ENCODE measurements at regions not wholly inside any gene's neighbourhood (a gene's known extent, or its start where the extent isn't known, plus 50 kb on each side); places are given as distances from the start of the nearest gene placed in this dataset.

DNA sequence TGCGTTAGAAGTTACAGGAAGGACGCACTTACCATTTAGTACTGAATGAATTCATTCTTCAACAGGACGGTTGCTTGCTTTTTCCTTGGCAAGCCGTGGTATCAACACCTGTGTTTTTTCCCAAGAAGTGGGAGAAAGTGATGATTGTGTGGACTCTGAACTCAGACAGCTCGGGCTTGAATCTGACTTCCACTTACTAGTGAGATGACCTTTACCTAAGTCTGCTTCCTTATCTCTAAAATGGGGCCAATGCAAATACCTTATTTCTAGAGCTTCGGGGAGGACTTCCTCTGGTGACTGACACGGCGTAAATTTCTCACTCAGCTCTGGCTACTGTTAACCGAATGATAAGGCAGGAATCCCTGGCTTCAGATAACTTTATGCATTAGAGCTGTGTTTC lies 146.8 kb upstream of the RBPJ start:
- TF ChIP-seq, protein P1, sequence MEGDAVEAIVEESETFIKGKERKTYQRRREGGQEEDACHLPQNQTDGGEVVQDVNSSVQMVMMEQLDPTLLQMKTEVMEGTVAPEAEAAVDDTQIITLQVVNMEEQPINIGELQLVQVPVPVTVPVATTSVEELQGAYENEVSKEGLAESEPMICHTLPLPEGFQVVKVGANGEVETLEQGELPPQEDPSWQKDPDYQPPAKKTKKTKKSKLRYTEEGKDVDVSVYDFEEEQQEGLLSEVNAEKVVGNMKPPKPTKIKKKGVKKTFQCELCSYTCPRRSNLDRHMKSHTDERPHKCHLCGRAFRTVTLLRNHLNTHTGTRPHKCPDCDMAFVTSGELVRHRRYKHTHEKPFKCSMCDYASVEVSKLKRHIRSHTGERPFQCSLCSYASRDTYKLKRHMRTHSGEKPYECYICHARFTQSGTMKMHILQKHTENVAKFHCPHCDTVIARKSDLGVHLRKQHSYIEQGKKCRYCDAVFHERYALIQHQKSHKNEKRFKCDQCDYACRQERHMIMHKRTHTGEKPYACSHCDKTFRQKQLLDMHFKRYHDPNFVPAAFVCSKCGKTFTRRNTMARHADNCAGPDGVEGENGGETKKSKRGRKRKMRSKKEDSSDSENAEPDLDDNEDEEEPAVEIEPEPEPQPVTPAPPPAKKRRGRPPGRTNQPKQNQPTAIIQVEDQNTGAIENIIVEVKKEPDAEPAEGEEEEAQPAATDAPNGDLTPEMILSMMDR (IDR thresholded peaks at IDR 0.05; ENCODE audit: low read depth, low read length), result no peak
- H3K4me3 ChIP-seq (ENCODE audit: low read depth, low read length), result no peak overlapping the region

DNA sequence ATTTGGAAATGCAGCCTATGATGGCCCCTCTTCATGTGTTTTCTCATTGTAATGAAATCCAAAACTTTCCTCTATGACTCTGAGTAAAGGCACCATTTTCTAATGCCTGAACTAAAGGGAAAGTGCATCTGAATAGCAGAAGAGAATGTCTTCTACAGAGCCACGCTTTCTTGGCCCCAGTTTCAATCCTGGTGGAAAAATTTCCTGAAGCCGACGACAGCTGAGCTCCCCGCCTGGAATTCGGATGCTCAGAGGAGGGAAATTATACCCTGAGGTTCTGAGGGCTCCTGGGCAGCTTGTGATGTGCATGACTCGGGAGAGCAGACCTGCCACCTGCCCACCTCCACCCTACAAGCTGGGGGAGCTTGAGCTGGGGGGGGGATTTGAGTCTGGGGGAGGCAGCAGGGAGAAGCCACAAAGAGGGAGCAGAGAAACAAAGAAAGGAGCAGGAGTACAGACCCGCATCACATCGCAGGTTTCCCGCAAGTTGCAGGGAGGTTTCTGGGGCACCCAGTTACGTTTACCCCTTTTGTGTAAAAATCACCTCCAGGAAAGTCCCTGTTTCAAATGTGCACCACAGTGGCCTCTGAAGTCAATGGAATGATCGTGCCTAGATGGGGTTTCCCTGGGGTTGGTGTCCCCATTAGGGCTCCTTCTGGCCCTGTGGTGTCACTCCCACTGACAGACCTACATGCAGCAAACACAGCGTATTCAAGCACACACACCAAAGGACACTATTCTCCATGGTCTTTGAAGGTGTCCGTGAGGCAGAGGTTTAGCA lies 145.6 kb upstream of the RBPJ start:
- no peak overlapping the region for H3K4me3 ChIP-seq (ENCODE audit: low read depth, low read length)
- TF ChIP-seq, protein P1 (IDR thresholded peaks at IDR 0.05; ENCODE audit: low read depth, low read length), result no peak

DNA sequence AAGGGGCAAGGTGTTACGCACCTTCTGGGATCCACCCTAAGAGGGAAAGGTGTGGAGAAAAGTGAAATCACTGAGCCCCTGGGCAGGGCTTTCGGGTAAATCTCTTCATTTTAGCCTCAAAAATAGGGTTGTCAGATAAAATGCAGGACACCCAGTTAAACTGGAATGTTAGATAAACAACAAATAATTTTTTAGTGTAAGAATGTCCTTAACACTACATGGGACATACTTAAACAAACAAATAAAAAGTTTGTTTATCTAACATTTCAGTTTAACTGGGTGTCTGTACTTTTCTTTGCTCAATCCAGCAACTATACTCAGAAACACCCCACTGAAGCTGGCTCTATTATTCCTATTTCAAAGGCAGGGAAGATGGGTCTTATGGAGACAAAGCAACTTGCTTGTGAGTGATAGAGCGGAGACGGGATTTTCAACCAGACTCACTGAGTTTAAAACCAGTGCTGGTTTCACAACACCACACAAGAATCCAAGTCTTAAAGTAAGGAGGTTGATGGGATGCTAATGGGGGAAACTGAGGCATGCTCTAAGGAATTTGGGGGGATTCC lies 144.8 kb upstream of the RBPJ start:
- no peak overlapping the region for H3K4me3 ChIP-seq (ENCODE audit: low read depth, low read length)
- TF ChIP-seq, protein P1 (IDR thresholded peaks at IDR 0.05; ENCODE audit: low read depth, low read length), result no peak

DNA sequence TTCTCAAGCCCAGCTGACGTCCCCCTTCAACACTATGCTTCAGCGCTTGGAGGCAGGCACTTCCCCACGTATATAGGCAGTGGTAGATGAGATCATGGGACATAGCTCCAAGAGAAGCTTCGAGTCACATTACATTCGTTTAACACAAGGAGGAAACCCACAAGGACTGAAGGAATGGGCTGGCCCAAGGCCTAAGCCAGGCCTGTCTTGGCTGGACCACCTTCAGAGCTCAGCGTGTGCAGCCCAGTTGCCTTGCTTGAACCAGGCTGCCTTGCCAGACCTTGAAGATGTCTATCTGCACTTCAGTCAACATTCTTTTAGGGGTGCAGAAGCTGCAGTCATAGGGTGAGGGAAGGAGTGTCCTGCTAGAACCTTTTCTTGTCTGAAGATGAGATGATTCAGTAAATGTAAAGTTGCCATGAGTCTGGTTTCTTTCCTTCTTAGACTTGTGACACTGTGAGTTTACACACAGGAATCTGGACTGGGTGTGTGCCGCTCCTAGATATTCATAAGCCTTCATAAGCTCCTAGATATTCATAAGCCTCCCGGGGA lies 144.1 kb upstream of the RBPJ start:
- TF ChIP-seq, protein P1 (IDR thresholded peaks at IDR 0.05; ENCODE audit: low read depth, low read length), result no peak
- H3K4me3 ChIP-seq (ENCODE audit: low read depth, low read length), result no peak overlapping the region

DNA sequence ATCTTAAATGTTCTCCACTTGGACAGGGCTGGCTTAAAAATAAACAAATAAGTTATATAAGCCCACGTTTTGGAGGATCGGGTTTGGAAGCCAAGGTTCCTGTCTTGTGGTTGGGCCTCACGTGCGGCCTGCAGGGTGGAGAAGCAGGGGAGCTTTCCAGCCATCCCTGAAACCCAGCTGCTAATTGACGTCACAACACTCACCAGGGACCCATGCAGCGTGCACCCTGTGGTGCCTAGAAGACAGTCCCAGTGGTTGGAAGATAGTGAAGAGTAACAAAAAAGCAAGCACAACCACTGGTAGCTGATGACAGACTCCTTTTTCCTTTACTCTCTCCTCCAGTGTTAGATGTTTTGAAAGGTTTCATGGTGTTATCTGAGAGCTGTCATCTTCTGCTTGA lies 142.0 kb upstream of the RBPJ start:
- TF ChIP-seq, protein P1 (IDR thresholded peaks at IDR 0.05; ENCODE audit: low read depth, low read length), result no peak
- H3K4me3 ChIP-seq (ENCODE audit: low read depth, low read length), result no peak overlapping the region

DNA sequence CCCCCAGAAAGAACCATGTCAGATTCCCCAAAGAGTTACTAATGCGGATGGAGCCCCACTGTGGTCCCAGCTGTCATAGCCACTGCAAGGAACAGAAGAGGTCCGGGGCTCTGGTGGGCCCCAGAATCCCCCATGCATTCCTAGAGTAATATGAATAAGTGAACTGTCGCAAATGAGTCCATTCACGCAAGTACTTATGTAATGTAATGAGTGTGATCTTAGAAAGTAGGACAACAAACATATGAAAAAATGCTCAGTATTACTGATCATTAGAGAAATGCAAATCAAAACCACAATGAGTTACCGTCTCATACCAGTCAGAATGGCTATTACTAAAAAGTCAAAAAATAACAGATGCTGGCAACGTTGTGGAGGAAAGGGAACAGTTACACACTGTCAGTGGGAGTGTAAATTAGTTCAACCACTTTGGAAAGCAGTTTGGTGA lies 141.5 kb upstream of the RBPJ start:
- H3K4me3 ChIP-seq (ENCODE audit: low read depth, low read length), result no peak overlapping the region
- TF ChIP-seq, protein P1 (IDR thresholded peaks at IDR 0.05; ENCODE audit: low read depth, low read length), result no peak

DNA sequence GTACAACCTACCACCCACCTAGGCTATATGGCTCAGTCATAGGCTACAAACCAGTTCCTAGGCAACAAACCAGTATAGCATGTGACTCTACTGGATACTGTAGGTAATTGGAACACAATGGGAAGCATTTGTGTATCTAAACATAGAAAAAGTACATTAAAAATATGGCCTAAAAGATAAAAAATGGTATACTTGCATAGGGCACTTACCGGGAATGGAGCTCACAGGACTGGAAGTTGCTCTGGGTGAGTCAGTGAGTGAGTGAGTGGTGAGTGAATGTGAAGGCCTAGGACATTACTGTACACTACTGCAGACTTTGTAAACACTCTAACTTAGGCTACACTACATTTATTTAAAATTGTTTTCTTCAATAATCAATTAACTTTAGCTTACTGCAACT lies 139.2 kb upstream of the RBPJ start:
- TF ChIP-seq, protein P1 (IDR thresholded peaks at IDR 0.05; ENCODE audit: low read depth, low read length), result no peak
- no peak overlapping the region for H3K4me3 ChIP-seq (ENCODE audit: low read depth, low read length)

All from WI38 (cell line).